HG03442 (cell line): ENCODE measurements at regions not wholly inside any gene's neighbourhood (a gene's known extent, or its start where the extent isn't known, plus 50 kb on each side); places are given as distances from the start of the nearest gene placed in this dataset.

Experiments used
- ATAC-seq: cut with Tn5 transposase; IDR thresholded peaks from one replicate; pipeline ENCODE4 v1.9.1; 2021; ENCODE audit warnings: mild to moderate bottlenecking, moderate library complexity; ENCODE audit not compliant: unreplicated experiment

DNA sequence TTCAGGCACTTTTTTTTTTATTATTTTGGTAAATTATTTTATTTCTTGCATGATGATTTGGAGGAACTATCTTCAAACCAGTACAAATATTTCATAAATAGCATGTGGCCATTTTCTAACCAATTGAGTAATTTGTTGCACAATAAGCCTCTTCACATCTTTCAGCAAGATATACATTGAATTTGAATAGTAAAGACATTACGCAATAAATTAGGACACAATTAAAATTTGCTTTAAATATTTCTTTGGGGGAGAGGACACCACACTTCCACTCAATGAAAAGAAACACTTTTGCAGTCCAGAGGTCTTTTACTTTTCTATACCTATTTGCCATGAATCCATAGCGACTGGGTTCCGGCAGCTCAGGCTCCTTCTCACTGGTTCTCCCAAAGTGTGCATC is 762.6 kb upstream of the GOLIM4 start:
- no peak for ATAC-seq

DNA sequence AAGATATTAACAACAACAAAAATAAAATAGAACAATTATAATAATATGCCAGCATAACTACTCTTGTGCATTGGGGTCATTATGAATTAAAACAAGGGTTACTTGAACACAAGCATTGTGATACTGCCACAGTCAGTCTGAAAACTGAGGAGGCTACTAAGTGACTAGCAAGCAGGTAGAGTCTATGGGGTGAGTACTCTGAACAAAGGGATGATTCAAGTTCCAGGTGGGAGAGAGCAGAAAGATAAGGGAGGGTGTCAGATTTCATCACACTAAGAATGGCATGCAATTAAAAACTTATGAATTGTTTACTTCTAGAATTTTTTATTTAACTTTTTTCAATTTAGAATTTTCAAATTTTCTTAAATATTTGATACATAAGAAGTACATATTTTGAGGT is 754.4 kb upstream of the GOLIM4 start:
- no peak for ATAC-seq

DNA sequence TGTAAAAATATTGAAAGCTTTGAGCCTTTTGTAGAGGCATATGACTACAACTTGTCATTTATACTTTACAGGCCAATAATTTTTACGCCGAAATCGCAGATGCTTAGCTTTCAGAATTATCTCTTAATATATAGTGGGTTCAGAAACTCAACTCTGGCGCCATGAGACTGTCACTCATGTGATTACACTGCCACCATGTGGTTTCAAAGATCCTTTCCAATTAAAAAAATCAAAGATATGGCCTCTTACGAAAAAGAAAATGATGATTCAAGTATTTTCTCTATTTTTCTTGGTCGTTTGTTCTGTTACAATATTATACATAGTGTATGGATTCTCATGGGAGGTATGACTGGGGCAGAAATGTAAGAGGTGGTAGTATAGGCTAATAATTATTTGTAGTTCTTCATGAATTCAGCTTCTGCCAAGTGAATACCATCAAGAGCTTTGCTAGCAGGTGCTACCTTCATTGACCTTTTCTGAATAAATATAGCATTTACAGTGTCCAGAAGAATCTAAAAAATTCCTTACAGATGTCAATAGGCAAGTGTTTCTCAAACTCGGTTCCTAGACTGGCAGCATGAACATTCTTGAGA is 751.7 kb upstream of the GOLIM4 start:
- peak; percentile 76 for ATAC-seq

DNA sequence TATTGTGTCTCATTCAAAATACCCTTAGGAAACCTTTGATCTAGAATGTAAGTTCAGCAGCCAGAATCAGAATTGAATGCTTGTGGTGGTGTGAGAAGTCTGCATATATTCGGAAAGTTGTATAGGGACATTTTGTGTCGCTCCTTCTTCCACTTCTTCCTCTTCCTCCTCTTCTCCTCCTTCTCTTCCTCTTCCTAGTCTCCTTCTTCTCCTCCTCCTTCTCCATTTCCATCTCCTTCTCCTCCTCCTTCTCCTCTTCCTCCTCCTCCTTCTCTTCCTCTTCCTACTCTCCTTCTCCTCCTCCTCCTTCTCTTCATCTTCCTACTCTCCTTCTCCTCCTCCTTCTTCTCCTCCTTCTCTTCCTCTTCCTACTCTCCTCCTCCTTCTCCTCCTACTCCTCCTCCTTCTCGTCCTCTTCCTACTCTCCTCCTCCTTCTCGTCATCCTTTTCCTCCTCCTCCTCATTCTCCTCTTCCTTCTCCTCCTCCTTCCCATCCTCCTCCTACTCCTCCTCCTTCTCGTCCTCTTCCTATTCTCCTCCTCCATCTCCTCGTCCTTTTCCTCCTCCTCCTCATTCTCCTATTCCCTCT is 749.3 kb upstream of the GOLIM4 start:
- ATAC-seq: no peak

DNA sequence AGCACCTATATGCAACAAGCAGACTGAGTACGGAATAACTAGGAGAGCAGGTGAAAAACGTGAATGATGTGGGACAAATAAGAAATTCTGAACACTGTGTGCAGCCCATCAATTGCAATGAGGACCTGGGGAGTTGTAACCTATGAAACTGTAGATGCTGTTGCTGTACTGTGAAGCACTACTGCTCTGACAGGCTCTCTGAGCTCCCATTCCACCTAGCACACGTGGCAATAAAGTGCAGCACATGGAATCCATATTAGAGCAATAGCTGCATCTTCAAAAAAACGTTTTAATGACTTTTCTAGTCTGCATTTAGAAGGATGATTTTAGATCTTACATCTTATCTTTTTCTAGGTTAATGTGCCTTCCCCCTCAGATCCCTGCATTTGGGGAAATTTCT is 748.7 kb upstream of the GOLIM4 start:
- no peak for ATAC-seq

DNA sequence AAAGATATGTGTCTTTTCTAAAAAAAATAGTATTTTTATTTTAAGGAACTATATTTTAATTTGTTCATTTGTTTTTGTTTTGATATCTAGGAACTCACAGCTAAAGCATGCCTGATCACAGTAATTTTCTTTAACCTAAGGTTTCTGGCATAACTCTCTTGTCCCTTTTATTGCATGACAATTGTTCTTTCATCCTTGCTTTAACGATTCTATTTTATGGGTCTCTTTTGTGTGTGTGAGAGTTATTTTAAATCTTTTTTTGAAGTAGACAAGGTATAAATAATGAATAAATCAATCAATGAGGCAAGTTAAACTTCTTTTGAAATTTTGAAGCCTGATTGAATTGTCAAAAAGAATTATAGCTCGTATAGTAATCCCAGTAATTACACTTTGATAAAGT is 747.8 kb upstream of the GOLIM4 start:
- ATAC-seq: no peak

DNA sequence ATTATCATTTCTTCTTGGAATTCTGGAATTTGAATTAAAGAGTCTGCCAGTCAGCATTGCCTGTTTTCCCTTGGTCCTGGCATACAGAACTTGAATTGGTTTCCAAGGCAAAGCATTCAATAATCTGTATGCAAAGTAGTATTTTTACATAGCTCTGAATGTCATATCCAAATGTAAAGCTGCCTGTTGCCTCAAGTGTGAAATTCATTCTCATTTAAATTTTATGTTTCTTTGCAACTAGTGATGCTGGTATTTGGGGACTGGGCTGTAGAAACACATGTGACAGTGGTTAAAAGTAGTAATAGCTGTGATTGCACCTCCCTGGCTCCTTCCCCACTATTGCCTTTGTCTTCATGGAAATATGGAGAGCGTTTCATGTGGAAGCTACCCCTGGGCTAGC is 743.9 kb upstream of the GOLIM4 start:
- ATAC-seq: no peak

DNA sequence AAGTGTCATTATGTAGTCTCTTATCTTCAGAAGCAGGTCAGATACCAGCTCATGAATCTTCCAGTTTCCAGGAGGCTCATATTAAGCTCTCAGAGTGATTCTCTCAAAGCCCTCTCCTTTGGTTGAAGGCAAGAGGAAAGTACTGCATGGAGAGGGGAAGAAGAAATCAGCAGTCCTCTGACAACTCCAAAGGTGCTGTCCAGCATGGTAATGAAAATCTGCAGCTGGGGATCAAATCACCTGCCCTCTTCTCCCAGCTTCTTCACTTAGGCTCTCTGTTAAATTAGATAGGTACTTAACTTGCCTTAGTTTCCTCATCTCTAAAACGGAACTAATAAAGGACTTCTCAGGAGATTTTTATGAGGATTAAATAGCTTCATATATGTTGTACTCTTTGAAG is 738.8 kb upstream of the GOLIM4 start:
- ATAC-seq: no peak

DNA sequence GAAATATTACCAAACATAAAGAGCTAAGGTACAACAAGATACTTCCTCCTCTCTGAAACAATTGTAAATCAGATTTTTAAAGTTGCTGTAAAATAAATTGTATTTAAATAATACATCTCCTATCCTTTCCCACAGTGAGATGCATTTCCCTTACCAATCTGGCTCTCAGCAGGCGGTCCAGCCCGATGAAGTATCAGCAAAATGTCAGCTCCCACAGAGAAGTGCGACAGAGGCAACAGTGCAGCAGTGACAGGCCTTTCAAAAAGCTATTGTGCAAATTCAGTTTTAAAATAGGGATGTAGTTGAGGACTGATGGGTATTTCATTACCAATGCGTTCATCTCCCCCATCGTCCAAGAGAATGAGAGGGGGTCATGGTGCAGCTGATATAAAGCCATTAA is 733.2 kb upstream of the GOLIM4 start:
- no peak for ATAC-seq

DNA sequence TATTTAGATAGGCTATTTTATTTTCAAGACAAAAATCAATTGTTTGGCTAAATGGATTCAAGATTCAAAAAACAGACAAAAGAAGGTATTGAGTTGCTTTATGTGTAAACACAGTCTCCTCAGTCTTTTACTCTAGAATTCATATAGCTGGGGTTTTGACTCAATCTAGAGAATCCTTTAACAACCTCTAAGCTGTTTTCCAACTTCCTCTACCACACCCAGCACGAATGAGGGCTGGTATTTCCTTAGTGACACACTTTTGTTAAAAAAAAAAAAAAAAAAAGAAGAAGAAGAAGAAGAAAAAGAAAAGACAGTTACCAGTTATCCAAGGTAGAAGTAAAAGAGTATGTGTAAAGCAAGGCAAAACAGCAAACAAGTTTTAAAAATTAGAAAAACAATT is 732.8 kb upstream of the GOLIM4 start:
- ATAC-seq: no peak

DNA sequence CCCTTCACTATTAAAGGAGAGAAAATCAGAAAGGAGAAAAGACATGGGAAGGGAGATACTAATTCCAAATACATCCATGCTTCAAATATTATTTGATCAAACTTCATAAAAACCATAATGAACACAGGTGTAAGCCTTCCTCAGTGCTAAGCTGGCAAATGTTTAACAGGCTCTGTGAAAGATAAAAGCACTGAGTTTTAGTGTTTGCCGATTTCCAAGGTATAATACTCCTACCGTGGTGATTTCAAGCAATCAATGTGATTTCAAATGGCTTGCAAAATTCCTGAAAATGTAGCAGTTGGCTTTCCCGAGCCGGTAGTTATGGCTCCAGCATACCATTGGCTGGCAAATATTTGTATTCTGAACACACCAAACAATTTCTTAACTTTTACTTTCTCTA is 732.3 kb upstream of the GOLIM4 start:
- no peak for ATAC-seq

DNA sequence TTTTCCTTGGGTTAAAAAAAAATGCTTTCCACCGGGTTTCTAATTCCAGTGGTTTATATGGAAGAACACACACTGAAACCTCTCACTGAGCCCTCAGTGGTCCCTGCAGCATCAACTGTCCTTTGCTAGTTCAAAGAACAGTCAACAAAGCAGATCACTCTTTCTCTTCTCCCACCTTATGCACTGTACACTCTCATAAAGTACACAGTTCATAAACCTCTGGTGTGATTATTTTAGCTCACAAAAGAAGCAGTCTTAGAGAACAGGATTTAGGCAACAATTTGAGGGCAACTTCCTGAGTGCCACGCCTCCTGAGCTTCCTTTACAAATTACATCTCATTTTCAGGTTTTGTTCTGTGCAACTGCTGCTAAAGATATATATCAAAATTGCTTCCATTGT is 728.4 kb upstream of the GOLIM4 start:
- ATAC-seq: no peak

DNA sequence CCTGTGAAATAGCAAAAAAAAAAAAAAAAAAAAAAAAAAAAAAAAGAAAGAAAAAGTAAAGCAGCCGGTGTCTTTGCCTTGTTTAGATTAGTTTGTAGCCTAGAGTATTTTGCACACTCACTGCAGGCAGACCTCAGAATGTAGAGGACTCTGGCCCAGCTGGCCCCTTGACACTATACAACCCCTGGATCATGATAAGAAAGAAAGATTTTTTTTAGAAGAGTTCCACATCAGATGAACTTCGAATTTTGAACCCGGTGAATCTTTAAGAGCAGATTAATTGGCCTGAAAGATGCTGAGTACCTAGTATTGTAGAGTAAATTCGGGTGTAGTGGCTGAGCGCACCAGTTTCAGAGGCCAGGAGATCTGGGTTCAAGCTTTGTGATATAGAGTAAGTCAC is 727.7 kb upstream of the GOLIM4 start:
- ATAC-seq: no peak

DNA sequence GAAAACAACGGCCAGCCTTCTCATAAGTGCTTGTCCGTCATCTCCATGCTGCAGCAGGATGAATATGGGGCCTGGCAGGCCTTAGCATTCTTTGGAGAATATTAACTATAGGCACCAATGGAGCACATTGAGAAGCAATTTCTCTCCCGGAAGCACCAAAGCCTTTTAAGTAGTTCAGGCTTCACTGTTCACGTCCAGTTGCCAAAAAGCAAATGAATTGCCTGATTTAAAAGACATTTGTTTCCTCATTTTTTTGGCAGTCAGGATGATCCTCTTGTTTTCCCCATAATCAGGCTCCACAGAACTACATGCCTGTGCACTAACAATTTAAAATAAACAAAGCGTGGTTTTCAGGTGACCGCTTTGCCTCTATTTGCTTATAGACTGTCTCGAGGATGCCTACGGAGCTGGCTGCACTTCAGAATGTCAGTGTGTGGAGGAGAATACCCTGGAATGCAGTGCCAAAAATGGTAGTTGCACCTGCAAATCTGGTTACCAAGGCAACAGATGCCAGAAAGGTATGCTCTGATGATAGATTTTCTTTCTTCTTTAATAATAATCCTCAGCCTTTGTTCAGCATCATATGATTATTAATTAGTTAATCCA is 725.2 kb upstream of the GOLIM4 start:
- ATAC-seq: no peak

DNA sequence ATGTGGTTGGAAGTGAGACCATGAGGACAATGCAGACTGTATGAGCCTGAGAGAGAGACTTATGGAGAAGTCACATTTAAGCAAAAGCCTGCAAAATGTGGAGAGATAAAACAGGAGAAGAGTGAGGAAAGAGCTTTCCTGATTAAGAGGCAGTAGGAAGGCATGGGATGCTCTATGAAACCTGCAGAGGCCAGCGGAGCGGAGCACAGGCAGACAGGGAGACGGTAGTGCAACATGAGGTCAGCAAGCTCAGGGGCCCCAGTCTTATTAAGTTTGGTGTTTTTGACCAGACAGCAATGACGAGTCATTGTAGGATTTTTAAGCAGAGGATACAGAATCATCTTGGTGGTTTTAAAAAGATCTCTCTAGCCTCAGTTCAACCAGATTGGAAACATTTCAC is 721.5 kb upstream of the GOLIM4 start:
- ATAC-seq: no peak

DNA sequence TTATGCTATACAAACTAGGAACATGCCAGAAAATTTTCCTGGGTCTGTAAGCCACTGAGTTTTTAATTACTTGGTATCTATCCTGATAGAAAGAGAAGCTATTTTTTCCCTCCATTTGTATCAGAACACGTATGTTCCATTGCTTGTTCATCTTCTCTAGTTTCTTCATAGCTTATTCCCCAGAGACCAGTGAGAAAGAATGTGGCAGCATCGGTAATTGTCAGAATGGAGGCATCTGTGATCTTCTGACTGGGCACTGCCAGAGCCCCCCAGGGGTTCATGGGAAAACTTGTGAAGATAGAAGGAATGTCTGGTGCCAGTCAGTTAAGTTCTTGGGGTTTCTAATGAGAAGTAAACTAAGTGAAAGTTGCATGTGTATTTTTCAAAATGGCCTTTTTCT is 720.2 kb upstream of the GOLIM4 start:
- no peak for ATAC-seq

DNA sequence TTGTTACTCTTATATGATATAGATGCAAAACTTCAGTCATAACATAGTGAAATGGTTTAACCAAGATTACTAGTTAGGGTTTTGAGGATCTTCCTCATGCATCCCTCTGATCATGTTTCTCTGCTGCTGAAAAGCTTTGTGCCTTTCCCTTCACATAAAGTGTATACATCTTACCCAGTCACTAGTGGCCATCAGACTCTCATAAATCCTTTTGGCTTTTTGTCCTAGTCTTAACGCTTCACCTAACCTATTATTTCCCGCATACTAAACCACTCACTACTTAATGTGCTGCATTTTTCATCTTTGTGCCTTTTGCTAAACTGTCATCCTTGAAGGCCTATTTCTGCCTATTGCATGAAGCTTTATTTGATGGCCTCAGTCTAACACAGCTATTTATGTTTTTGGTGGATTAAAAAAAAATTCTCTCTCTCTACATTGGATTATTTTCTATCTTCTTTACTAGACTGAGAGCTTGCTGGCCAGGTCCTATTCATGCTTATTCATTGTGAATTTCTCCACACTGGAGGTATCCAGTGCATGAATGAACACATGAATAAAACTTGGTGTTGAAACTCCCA is 717.6 kb upstream of the GOLIM4 start:
- ATAC-seq: no peak

DNA sequence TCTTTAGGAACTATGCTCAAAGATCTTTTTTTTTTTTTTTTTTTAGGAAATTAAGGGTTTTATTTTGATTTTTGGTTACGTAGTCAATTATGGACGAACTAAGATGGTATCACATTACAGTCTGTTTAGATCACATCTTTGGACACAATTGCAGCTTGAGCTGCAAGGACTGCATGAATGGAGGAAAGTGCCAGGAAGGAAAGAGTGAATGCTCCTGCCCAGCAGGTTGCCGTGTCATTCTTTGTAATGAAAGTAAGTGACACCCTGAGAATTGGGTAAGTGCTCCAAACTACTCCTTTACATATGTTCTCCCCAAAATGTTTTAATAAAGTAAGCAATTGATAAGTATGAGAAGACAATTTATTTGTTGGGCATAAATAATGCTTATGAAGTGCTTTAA is 716.5 kb upstream of the GOLIM4 start:
- no peak for ATAC-seq

DNA sequence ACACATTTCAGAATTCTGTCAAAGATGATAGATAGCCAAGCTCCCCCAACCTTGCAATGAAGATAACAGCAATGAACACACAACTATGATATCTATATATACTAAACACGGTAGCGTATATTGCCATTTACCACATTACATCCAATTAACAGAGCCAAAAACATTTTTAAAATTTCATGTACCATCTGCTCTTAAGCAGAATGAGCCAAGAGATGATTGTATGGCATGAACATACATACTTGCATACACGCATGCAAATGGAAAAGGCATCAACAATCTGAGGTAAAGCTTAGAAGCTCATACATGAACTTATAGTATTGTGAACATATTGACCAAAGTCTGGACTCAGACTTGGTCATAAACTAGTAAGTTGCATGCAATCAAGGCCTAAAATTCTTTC is 712.9 kb upstream of the GOLIM4 start:
- no peak for ATAC-seq

DNA sequence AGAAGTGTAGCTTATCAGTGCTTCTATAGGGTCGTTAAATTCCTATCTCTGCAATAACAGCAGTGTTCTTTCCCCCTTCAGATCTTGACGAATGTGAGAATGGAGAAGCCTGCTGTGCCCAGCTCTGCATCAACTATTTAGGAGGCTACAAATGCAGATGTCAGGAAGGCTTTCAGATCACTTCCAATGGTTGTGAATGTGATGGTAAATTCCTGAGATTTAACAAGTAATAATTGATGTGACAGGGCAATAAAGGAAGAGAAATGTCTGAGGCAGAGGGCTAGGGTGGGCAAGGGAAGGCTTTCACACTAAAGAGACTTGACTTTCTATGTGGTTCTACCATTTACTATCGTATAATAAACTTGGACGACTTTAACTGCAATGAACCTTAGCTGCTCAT is 711.7 kb upstream of the GOLIM4 start:
- no peak for ATAC-seq

DNA sequence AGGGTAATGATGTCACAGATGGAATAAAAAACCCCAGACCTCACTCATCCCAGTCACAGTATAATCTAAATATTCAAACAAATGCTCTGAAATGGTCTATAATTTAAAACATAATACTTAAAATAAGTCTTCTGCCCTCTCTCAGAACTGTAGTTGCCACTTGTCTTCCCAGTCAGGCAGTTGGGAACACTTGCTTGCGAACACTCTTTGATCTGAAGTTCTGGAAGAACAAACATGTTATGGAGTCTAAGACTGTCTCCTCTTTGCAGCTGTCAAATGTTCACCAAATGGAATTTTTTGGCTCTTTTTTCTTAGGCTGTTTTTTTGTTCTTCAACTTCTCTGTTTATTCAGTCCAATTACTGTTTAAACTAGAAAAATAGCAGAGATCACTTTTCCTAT is 711.1 kb upstream of the GOLIM4 start:
- ATAC-seq: no peak

DNA sequence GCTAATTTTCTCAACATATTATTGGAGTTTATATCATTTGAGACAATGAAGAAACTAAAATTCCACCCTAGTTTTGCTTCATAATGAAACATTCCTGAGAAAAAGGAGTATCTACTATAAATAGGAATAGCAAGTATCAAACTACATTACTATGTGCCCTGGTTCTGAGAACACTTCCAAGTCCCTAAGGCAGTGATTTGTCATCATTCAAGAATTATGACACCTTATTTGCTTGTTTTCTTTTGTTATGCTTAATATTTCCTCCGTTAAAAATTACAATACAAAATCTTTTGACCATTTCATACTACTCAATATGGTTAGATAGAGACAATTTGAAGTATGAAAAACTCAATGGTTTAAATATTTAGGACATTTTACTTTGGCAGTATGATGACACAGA is 707.8 kb upstream of the GOLIM4 start:
- ATAC-seq: no peak

DNA sequence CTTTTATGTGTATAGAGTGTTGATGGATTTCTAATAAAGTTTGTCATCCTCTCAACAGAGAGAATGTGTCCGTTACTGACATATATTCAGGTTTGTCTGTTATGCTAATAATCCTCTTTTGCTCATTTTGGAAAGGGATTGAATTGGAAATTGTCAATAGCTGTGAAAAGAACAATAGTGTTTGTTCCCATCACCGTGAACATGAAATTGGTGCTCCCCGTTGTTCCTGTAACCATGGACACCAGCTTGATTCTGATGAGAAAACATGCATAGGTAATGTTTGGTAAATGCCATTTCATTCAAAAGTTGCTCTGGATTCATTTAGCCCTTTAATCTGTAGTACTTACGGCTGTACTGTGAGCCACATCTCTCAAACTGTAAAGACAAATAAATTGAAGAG is 707.0 kb upstream of the GOLIM4 start:
- ATAC-seq: no peak
